ENCODE measurements at regions not wholly inside any gene's neighbourhood (a gene's known extent, or its start where the extent isn't known, plus 50 kb on each side); places are given as distances from the start of the nearest gene placed in this dataset.

GRCh38 chr15:98286200-98286599 is 325.7 kb downstream of the ARRDC4 start:
- TF ChIP-seq, protein P1, sequence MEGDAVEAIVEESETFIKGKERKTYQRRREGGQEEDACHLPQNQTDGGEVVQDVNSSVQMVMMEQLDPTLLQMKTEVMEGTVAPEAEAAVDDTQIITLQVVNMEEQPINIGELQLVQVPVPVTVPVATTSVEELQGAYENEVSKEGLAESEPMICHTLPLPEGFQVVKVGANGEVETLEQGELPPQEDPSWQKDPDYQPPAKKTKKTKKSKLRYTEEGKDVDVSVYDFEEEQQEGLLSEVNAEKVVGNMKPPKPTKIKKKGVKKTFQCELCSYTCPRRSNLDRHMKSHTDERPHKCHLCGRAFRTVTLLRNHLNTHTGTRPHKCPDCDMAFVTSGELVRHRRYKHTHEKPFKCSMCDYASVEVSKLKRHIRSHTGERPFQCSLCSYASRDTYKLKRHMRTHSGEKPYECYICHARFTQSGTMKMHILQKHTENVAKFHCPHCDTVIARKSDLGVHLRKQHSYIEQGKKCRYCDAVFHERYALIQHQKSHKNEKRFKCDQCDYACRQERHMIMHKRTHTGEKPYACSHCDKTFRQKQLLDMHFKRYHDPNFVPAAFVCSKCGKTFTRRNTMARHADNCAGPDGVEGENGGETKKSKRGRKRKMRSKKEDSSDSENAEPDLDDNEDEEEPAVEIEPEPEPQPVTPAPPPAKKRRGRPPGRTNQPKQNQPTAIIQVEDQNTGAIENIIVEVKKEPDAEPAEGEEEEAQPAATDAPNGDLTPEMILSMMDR (IDR thresholded peaks at IDR 0.05) = no peak
- TF ChIP-seq POLR2A (IDR thresholded peaks at IDR 0.05) = no peak

All from esophagus squamous epithelium (tissue), 4 donors.